SK-N-SH (cell line): ENCODE measurements at regions not wholly inside any gene's neighbourhood (a gene's known extent, or its start where the extent isn't known, plus 50 kb on each side); places are given as distances from the start of the nearest gene placed in this dataset.

ENCODE experiments used
- CTCF ChIA-PET: fragments of 300-600, 350-600 bp; formaldehyde crosslinking; extraction: SDS; loops from one replicate; lab custom pipeline; 2021; lab: Yijun Ruan, JAX
- POLR2A ChIA-PET: fragments of 350-600 bp; sonication (Branson Sonifier 250); formaldehyde crosslinking; extraction: SDS; loops from one replicate; lab custom pipeline; 2020; ENCODE audit warnings: antibody characterized with exemption, inconsistent platforms; lab: Yijun Ruan, JAX
- DNase-seq: peaks from one replicate; pipeline ENCODE4 v3.0.0; 2012
- H2AFZ ChIP-seq: fragments of 200-600 bp; sonication (generic); 2 replicates; pipeline ENCODE4 v1.8.1; 2016; ENCODE audit warnings: antibody characterized with exemption, mild to moderate bottlenecking, low read depth
- H3F3A ChIP-seq: fragments of 200-600 bp; sonication (generic); replicated peaks from 2 replicates; pipeline ENCODE3; 2016; ENCODE audit warnings: antibody characterized with exemption, mild to moderate bottlenecking; ENCODE audit not compliant: insufficient read depth
- H3K27ac ChIP-seq, 2 experiments: fragments of 200-500 bp in 1 of 2; fragments of 200-600 bp in 1 of 2; sonication (Bioruptor generic) in 1 of 2; sonication (generic), shearing (Covaris generic) in 1 of 2; 2 replicates each; pipeline versions ENCODE4 v1.5.1 to v1.6.1; 2014 to 2016; ENCODE audit warnings: low read depth in 2 of 2, inconsistent platforms in 1 of 2, low read length in 1 of 2, mild to moderate bottlenecking in 1 of 2, mixed read lengths in 1 of 2
- H3K27me3 ChIP-seq: fragments of 200-600 bp; sonication (generic), shearing (Covaris generic); 2 replicates; pipeline ENCODE4 v1.6.1; 2016; ENCODE audit warnings: mixed run types; ENCODE audit not compliant: insufficient read depth
- H3K36me3 ChIP-seq, 2 experiments: fragments of 200-500 bp in 1 of 2; fragments of 200-600 bp in 1 of 2; sonication (Bioruptor generic) in 1 of 2; sonication (generic) in 1 of 2; replicated peaks in 1 of 2; 2 replicates each; pipeline versions ENCODE3 to v1.5.1; 2014 to 2016; ENCODE audit warnings: low read length in 1 of 2, mild to moderate bottlenecking in 1 of 2; ENCODE audit not compliant: insufficient read depth in 2 of 2, control insufficient read depth in 1 of 2
- H3K4me1 ChIP-seq, 2 experiments: fragments of 200-500 bp in 1 of 2; fragments of 200-600 bp in 1 of 2; sonication (Bioruptor generic) in 1 of 2; sonication (generic), shearing (Covaris generic) in 1 of 2; 2 replicates each; pipeline versions ENCODE4 v1.5.1 to v1.6.1; 2014 to 2016; ENCODE audit warnings: low read depth in 1 of 2, low read length in 1 of 2, mixed run types in 1 of 2; ENCODE audit not compliant: insufficient read depth in 2 of 2, control insufficient read depth in 1 of 2
- H3K4me2 ChIP-seq: fragments of 200-600 bp; sonication (generic), shearing (Covaris generic); 2 replicates; pipeline ENCODE4 v1.6.1; 2017; ENCODE audit warnings: mixed run types
- H3K4me3 ChIP-seq, 2 experiments: fragments of 200-500 bp in 1 of 2; fragments of 200-600 bp in 1 of 2; sonication (Bioruptor generic) in 1 of 2; sonication (generic), shearing (Covaris generic) in 1 of 2; 2 replicates each; pipeline versions ENCODE4 v1.5.1 to v1.8.1; 2014 to 2016; ENCODE audit warnings: low read depth in 2 of 2, inconsistent platforms in 1 of 2, low read length in 1 of 2, mild to moderate bottlenecking in 1 of 2, mixed read lengths in 1 of 2, moderate library complexity in 1 of 2
- H3K79me2 ChIP-seq: fragments of 200-600 bp; sonication (generic); 2 replicates; pipeline ENCODE4 v1.8.1; 2017; ENCODE audit warnings: mild to moderate bottlenecking; ENCODE audit not compliant: insufficient read depth
- H3K9ac ChIP-seq: fragments of 200-600 bp; sonication (generic); 2 replicates; pipeline ENCODE4 v1.6.1; 2017; ENCODE audit warnings: mixed run types
- H3K9me2 ChIP-seq: fragments of 200-600 bp; sonication (generic); 2 replicates; pipeline ENCODE4 v1.6.1; 2017; ENCODE audit warnings: mixed run types
- H3K9me3 ChIP-seq: fragments of 200-600 bp; sonication (generic); 2 replicates; pipeline ENCODE4 v1.6.1; 2017; ENCODE audit warnings: mixed run types, mild to moderate bottlenecking, moderate library complexity
- H4K20me1 ChIP-seq: fragments of 200-600 bp; sonication (generic); 2 replicates; pipeline ENCODE4 v1.6.1; 2017; ENCODE audit warnings: mild to moderate bottlenecking, mixed run types; ENCODE audit not compliant: insufficient read depth
- CHD2 ChIP-seq: fragments of 150-350 bp; IDR thresholded peaks from 2 replicates; pipeline ENCODE4 v1.6.1; 2018; ENCODE audit warnings: low read length; ENCODE audit not compliant: partially characterized antibody
- EP300 ChIP-seq, 2 experiments: IDR thresholded peaks; 2 replicates each; pipeline versions ENCODE4 v1.4.0 to v1.6.1; 2012; ENCODE audit warnings: borderline replicate concordance in 1 of 2, low read depth in 1 of 2, low read length in 1 of 2
- EZH2phosphoT487 ChIP-seq: fragments of 200-600 bp; sonication (generic); IDR thresholded peaks from 2 replicates; pipeline ENCODE4 v1.6.1; 2017; ENCODE audit warnings: low read depth, mixed run types, mild to moderate bottlenecking, antibody characterized with exemption, moderate library complexity, borderline replicate concordance
- GATA2 ChIP-seq: sonication (generic); formaldehyde crosslinking; IDR thresholded peaks from 2 replicates; pipeline ENCODE4 v1.5.0; 2020; ENCODE audit warnings: mild to moderate bottlenecking, missing genetic modification reagents
- JUND ChIP-seq: IDR thresholded peaks from 2 replicates; pipeline ENCODE4 v1.4.0; 2012
- MEF2A ChIP-seq: IDR thresholded peaks from 2 replicates; pipeline ENCODE4 v1.4.0; 2012; ENCODE audit warnings: low read depth, borderline replicate concordance
- MXI1 ChIP-seq: IDR thresholded peaks from 2 replicates; pipeline ENCODE4 v1.6.1; 2012; ENCODE audit warnings: mild to moderate bottlenecking, low read depth, low read length, improper control_type of control experiment
- NRF1 ChIP-seq: IDR thresholded peaks from 2 replicates; pipeline ENCODE4 v1.6.1; 2012; ENCODE audit warnings: low read depth, mild to moderate bottlenecking, low read length
- RAD21 ChIP-seq: IDR thresholded peaks from 2 replicates; pipeline ENCODE4 v1.6.1; 2012; ENCODE audit warnings: mild to moderate bottlenecking, low read length
- RFX5 ChIP-seq: IDR thresholded peaks from 2 replicates; pipeline ENCODE4 v1.6.1; 2012; ENCODE audit warnings: mild to moderate bottlenecking, improper control_type of control experiment, low read length
- SIN3A ChIP-seq: IDR thresholded peaks from 2 replicates; pipeline ENCODE4 v1.6.1; 2012; ENCODE audit warnings: low read depth, mild to moderate bottlenecking, low read length, moderate library complexity, borderline replicate concordance
- TCF12 ChIP-seq: IDR thresholded peaks from 2 replicates; pipeline ENCODE4 v1.4.0; 2012
- WGBS: methylation state at CpG from one replicate; pipeline ENCODE4 v1.1.6; 2017; ENCODE audit warnings: low lambda C conversion rate; 5-methylcytosine and 5-hydroxymethylcytosine counted together
- TF ChIP-seq, protein P1 (sequence below): IDR thresholded peaks from 2 replicates; pipeline ENCODE4 v1.4.0; 2012; ENCODE audit warnings: low read depth, borderline replicate concordance
- TF ChIP-seq, protein P2 (sequence below): fragments of 150-350 bp; IDR thresholded peaks from 2 replicates; pipeline ENCODE4 v1.6.1; 2016; ENCODE audit warnings: mild to moderate bottlenecking, low read depth, low read length
- TF ChIP-seq, protein P3 (sequence below): fragments of 200-600 bp; sonication (generic); IDR thresholded peaks from 2 replicates; pipeline ENCODE4 v1.6.1; 2017; ENCODE audit warnings: antibody characterized with exemption, mild to moderate bottlenecking, moderate library complexity
- TF ChIP-seq, protein P4 (sequence below): IDR thresholded peaks from 2 replicates; pipeline ENCODE4 v1.6.1; 2012; ENCODE audit warnings: mild to moderate bottlenecking, low read depth, low read length, moderate library complexity
- TF ChIP-seq, protein P5 (sequence below): fragments of 150-350 bp; IDR thresholded peaks from 2 replicates; pipeline ENCODE4 v1.6.1; 2017; ENCODE audit warnings: antibody characterized with exemption, low read length, low read depth, borderline replicate concordance

DNA sequence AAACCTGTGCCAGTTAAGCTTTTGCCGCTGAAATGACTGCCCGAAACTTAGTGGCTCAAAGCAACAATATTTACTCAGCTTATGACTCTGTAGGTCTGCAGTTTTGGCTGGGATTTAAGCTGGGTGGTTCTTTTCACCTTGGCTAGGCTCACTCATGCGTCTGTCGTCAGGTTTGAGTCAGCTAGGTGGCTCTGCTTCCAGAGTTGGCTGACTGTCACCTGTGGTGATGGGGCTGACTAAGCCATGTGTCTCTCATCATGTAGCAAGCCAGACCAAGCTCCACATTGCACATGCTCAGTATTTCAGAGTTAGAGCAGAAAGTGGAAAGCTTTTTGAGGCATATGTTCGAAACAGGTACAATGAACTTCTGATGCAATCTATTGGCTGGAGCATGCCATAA lies 354.8 kb downstream of the MEIS1 start:
- Histone ChIP-seq H3K27me3 (no peaks in the 10 kb centered on the region), H3K79me2 (no peaks in the 10 kb centered on the region), H2AFZ (no peak overlapping the region), H3K9me3 (no peaks in the 10 kb centered on the region), H3K4me1 (peaks cover 0 to 6% of the 10 kb centered on the region in 2 experiments; a peak in 1 of 4 replicates), H3K4me2 (no peak overlapping the region), H3K27ac (no peak overlapping the region), H3F3A (no peaks in the 10 kb centered on the region), H3K4me3 (no peak overlapping the region), H3K9me2 (no peaks in the 10 kb centered on the region; the same call in 1 of the 2 replicates), H3K9ac (no peak overlapping the region), H3K36me3 (no peaks in the 10 kb centered on the region), H4K20me1 (no peaks in the 10 kb centered on the region)
- TF ChIP-seq JUND (no peak), RAD21 (no peak), CHD2 (no peak), TCF12 (no peak), NRF1 (no peak), EZH2phosphoT487 (no peak), SIN3A (no peak), MEF2A (no peak), EP300 (IDR thresholded peaks at IDR 0.05; ENCODE audit: borderline replicate concordance in 1 of 2, low read depth in 1 of 2, low read length in 1 of 2) (no peak), MXI1 (no peak), GATA2 (CRISPR knock-in tag) (no peak), RFX5 (no peak)
- TF ChIP-seq, protein P1, sequence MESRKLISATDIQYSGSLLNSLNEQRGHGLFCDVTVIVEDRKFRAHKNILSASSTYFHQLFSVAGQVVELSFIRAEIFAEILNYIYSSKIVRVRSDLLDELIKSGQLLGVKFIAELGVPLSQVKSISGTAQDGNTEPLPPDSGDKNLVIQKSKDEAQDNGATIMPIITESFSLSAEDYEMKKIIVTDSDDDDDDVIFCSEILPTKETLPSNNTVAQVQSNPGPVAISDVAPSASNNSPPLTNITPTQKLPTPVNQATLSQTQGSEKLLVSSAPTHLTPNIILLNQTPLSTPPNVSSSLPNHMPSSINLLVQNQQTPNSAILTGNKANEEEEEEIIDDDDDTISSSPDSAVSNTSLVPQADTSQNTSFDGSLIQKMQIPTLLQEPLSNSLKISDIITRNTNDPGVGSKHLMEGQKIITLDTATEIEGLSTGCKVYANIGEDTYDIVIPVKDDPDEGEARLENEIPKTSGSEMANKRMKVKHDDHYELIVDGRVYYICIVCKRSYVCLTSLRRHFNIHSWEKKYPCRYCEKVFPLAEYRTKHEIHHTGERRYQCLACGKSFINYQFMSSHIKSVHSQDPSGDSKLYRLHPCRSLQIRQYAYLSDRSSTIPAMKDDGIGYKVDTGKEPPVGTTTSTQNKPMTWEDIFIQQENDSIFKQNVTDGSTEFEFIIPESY = no peak
- TF ChIP-seq, protein P2, sequence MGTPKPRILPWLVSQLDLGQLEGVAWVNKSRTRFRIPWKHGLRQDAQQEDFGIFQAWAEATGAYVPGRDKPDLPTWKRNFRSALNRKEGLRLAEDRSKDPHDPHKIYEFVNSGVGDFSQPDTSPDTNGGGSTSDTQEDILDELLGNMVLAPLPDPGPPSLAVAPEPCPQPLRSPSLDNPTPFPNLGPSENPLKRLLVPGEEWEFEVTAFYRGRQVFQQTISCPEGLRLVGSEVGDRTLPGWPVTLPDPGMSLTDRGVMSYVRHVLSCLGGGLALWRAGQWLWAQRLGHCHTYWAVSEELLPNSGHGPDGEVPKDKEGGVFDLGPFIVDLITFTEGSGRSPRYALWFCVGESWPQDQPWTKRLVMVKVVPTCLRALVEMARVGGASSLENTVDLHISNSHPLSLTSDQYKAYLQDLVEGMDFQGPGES = no peak
- TF ChIP-seq, protein P3, sequence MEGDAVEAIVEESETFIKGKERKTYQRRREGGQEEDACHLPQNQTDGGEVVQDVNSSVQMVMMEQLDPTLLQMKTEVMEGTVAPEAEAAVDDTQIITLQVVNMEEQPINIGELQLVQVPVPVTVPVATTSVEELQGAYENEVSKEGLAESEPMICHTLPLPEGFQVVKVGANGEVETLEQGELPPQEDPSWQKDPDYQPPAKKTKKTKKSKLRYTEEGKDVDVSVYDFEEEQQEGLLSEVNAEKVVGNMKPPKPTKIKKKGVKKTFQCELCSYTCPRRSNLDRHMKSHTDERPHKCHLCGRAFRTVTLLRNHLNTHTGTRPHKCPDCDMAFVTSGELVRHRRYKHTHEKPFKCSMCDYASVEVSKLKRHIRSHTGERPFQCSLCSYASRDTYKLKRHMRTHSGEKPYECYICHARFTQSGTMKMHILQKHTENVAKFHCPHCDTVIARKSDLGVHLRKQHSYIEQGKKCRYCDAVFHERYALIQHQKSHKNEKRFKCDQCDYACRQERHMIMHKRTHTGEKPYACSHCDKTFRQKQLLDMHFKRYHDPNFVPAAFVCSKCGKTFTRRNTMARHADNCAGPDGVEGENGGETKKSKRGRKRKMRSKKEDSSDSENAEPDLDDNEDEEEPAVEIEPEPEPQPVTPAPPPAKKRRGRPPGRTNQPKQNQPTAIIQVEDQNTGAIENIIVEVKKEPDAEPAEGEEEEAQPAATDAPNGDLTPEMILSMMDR = no peak
- TF ChIP-seq, protein P4, sequence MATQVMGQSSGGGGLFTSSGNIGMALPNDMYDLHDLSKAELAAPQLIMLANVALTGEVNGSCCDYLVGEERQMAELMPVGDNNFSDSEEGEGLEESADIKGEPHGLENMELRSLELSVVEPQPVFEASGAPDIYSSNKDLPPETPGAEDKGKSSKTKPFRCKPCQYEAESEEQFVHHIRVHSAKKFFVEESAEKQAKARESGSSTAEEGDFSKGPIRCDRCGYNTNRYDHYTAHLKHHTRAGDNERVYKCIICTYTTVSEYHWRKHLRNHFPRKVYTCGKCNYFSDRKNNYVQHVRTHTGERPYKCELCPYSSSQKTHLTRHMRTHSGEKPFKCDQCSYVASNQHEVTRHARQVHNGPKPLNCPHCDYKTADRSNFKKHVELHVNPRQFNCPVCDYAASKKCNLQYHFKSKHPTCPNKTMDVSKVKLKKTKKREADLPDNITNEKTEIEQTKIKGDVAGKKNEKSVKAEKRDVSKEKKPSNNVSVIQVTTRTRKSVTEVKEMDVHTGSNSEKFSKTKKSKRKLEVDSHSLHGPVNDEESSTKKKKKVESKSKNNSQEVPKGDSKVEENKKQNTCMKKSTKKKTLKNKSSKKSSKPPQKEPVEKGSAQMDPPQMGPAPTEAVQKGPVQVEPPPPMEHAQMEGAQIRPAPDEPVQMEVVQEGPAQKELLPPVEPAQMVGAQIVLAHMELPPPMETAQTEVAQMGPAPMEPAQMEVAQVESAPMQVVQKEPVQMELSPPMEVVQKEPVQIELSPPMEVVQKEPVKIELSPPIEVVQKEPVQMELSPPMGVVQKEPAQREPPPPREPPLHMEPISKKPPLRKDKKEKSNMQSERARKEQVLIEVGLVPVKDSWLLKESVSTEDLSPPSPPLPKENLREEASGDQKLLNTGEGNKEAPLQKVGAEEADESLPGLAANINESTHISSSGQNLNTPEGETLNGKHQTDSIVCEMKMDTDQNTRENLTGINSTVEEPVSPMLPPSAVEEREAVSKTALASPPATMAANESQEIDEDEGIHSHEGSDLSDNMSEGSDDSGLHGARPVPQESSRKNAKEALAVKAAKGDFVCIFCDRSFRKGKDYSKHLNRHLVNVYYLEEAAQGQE = no peak
- TF ChIP-seq, protein P5, sequence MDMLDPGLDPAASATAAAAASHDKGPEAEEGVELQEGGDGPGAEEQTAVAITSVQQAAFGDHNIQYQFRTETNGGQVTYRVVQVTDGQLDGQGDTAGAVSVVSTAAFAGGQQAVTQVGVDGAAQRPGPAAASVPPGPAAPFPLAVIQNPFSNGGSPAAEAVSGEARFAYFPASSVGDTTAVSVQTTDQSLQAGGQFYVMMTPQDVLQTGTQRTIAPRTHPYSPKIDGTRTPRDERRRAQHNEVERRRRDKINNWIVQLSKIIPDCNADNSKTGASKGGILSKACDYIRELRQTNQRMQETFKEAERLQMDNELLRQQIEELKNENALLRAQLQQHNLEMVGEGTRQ = no peak
- ChIA-PET POLR2A (no interaction called here), CTCF (interaction anchor here (1.1 kb wide), 1 partner anchor 426 kb away, joined by 4 read pairs; no protein-coding TSS in a partner anchor)
- 80% methylated on average over 5 of the region's 5 CpGs for WGBS
- DNase-seq = no peak
